Endothelial cell of umbilical vein (primary cell): ENCODE measurements at regions not wholly inside any gene's neighbourhood (a gene's known extent, or its start where the extent isn't known, plus 50 kb on each side); places are given as distances from the start of the nearest gene placed in this dataset.

ENCODE experiments used
- BruUV-seq: library from RNA; stranded (reverse); fragments of 400-500 nt; replicated peaks from 2 replicates; lab custom pipeline; 2021; lab: Mats Ljungman, UMichigan
- CTCF ChIA-PET: fragments of 300-600, 350-600 bp; sonication (Branson Sonifier 250); formaldehyde crosslinking; loops from one replicate; lab custom pipeline; 2021; ENCODE audit warnings: antibody characterized with exemption, inconsistent platforms; lab: Charles Lee
- POLR2A ChIA-PET: fragments of 300-600, 350-600 bp; sonication (Branson Sonifier 250); formaldehyde crosslinking; loops from one replicate; lab custom pipeline; 2021; ENCODE audit warnings: antibody characterized with exemption, inconsistent platforms; lab: Charles Lee
- DNase-seq: peaks from one replicate; pipeline ENCODE4 v3.0.0-alpha.2; 2011; ENCODE audit warnings: low read depth, low spot score
- FAIRE-seq: peaks from 2 replicates; lab custom pipeline; 2011; peaks lifted over from hg19 to GRCh38; lab: Jason Lieb, UNC
- H2AFZ ChIP-seq: 2 replicates; pipeline ENCODE4 v1.6.0; 2012; ENCODE audit warnings: low read depth, low read length, control low read depth, inconsistent platforms
- H3K27ac ChIP-seq: 2 replicates; pipeline ENCODE4 v1.5.1; 2011; ENCODE audit warnings: low read depth, mild to moderate bottlenecking, control low read depth, low read length, moderate library complexity; ENCODE audit not compliant: insufficient read depth
- H3K27me3 ChIP-seq, 2 experiments: 2 replicates each; pipeline versions ENCODE4 v1.6.0 to v1.6.1; 2011; ENCODE audit warnings: low read length in 2 of 2, mixed read lengths in 1 of 2; ENCODE audit not compliant: control insufficient read depth in 2 of 2, insufficient read depth in 2 of 2
- H3K36me3 ChIP-seq, 2 experiments: 2 replicates in 1 of 2; 3 replicates in 1 of 2; pipeline ENCODE4 v1.5.1; 2011; ENCODE audit warnings: low read length in 2 of 2, mild to moderate bottlenecking in 1 of 2, moderate library complexity in 1 of 2; ENCODE audit not compliant: control insufficient read depth in 2 of 2, insufficient read depth in 2 of 2; ENCODE audit errors: extremely low read depth in 1 of 2
- H3K4me1 ChIP-seq: 3 replicates; pipeline ENCODE4 v1.5.1; 2011; ENCODE audit warnings: mild to moderate bottlenecking, low read length; ENCODE audit not compliant: control insufficient read depth, insufficient read depth; ENCODE audit errors: extremely low read depth
- H3K4me2 ChIP-seq: 2 replicates; pipeline ENCODE4 v1.6.1; 2011; ENCODE audit warnings: low read length, control low read depth, mixed read lengths; ENCODE audit not compliant: insufficient read depth
- H3K4me3 ChIP-seq, 3 experiments: fragments of 200-600 bp in 1 of 3; sonication (generic), shearing (Covaris generic) in 1 of 3; replicated peaks in 1 of 3; 2 replicates each; pipeline ENCODE4 v1.5.1; 2011 to 2016; ENCODE audit warnings: control low read depth in 3 of 3, low read length in 3 of 3, mild to moderate bottlenecking in 2 of 3, inconsistent platforms in 1 of 3, low read depth in 1 of 3, moderate library complexity in 1 of 3; ENCODE audit not compliant: insufficient read depth in 1 of 3
- H3K79me2 ChIP-seq: 2 replicates; pipeline ENCODE4 v1.6.0; 2012; ENCODE audit warnings: low read length, inconsistent platforms; ENCODE audit not compliant: control insufficient read depth, insufficient read depth
- H3K9ac ChIP-seq: replicated peaks from 2 replicates; pipeline ENCODE3; 2011; ENCODE audit warnings: low read length, control low read depth; ENCODE audit not compliant: insufficient read depth; ENCODE audit errors: extremely low read depth
- H3K9me1 ChIP-seq: replicated peaks from 3 replicates; pipeline ENCODE4 v1.6.0; 2011; ENCODE audit warnings: mild to moderate bottlenecking, low read length; ENCODE audit not compliant: control insufficient read depth, insufficient read depth; ENCODE audit errors: extremely low read depth
- H3K9me3 ChIP-seq: replicated peaks from 2 replicates; pipeline ENCODE4 v1.5.1; 2012; ENCODE audit warnings: low read length, inconsistent platforms; ENCODE audit not compliant: control insufficient read depth, insufficient read depth
- H4K20me1 ChIP-seq: replicated peaks from 2 replicates; pipeline ENCODE3; 2011; ENCODE audit warnings: mild to moderate bottlenecking, low read length; ENCODE audit not compliant: control insufficient read depth, insufficient read depth; ENCODE audit errors: extremely low read depth
- CTCF ChIP-seq, 2 donors: IDR thresholded peaks; 1 replicate in 1 of 2; 2 replicates in 1 of 2; pipeline ENCODE4 v1.5.1; 2011; ENCODE audit warnings: low read length in 2 of 2, mild to moderate bottlenecking in 2 of 2, moderate library complexity in 2 of 2, control low read depth in 1 of 2, inconsistent platforms in 1 of 2, low read depth in 1 of 2; ENCODE audit not compliant: insufficient read depth in 1 of 2; ENCODE audit errors: extremely low read depth in 1 of 2
- EZH2 ChIP-seq: IDR thresholded peaks from 2 replicates; pipeline ENCODE4 v1.6.1; 2012; ENCODE audit warnings: borderline replicate concordance, low read depth, mild to moderate bottlenecking, moderate library complexity, low read length, inconsistent platforms; ENCODE audit not compliant: severe bottlenecking
- FOS ChIP-seq: IDR thresholded peaks from 2 replicates; pipeline ENCODE4 v1.6.1; 2011; ENCODE audit warnings: mild to moderate bottlenecking, low read length, moderate library complexity, borderline replicate concordance; ENCODE audit not compliant: insufficient read depth
- GATA2 ChIP-seq: IDR thresholded peaks from 2 replicates; pipeline ENCODE4 v1.7.0; 2011; ENCODE audit warnings: low read depth, mild to moderate bottlenecking, moderate library complexity, mixed read lengths, low read length; ENCODE audit not compliant: insufficient read length, insufficient read depth
- JUN ChIP-seq: IDR thresholded peaks from 2 replicates; pipeline ENCODE4 v1.6.1; 2011; ENCODE audit warnings: borderline replicate concordance, low read depth; ENCODE audit not compliant: insufficient read length, insufficient read depth
- MAX ChIP-seq: IDR thresholded peaks from 2 replicates; pipeline ENCODE4 v1.6.1; 2011; ENCODE audit not compliant: insufficient read depth, insufficient read length
- MYC ChIP-seq: IDR thresholded peaks from one replicate; pipeline ENCODE4 v1.6.1; 2011; ENCODE audit warnings: mild to moderate bottlenecking, low read depth, low read length
- POLR2A ChIP-seq: IDR thresholded peaks from 2 replicates; pipeline ENCODE4 v1.6.1; 2012; ENCODE audit warnings: low read depth, mild to moderate bottlenecking, control low read depth, low read length
- POLR2AphosphoS5 ChIP-seq: IDR thresholded peaks from 2 replicates; pipeline ENCODE4 v1.6.1; 2012; ENCODE audit warnings: low read depth, mild to moderate bottlenecking, control low read depth, low read length, moderate library complexity; ENCODE audit not compliant: insufficient read depth
- dilution Hi-C: fragments of 300-500 bp; cut with MboI; formaldehyde crosslinking; loops from one replicate; pipeline ENCODE4 v1.15.0; 2019; ENCODE audit warnings: low sequenced_read_pairs; ENCODE audit not compliant: extremely low pct_ligation_motif_present
- intact Hi-C: fragments of 100-400 bp; cut with micrococcal nuclease; formaldehyde crosslinking; loops from one replicate; pipeline ENCODE4 v1.10.0; 2022

GRCh38 chr16:65487231-65487630 is 365.4 kb upstream of the CDH11 start:
- BruUV-seq: no TSS peak
- TF ChIP-seq MAX (no peak), CTCF (IDR thresholded peaks at IDR 0.05; ENCODE audit: extremely low read depth in 1 of 2, insufficient read depth in 1 of 2, low read depth in 1 of 2, low read length in 2 of 2) (no peak), POLR2AphosphoS5 (no peak), MYC (no peak), FOS (no peak), GATA2 (no peak), JUN (no peak), POLR2A (no peak), EZH2 (no peak)
- POLR2A ChIA-PET: no interaction called here
- CTCF ChIA-PET: no interaction called here
- Histone ChIP-seq H3K27me3 (no peaks in the 10 kb centered on the region), H3K79me2 (no peaks in the 10 kb centered on the region), H3K36me3 (no peaks in the 10 kb centered on the region), H3K9ac (no peak overlapping the region), H3K27ac (no peak overlapping the region), H2AFZ (no peak overlapping the region), H3K9me3 (no peaks in the 10 kb centered on the region), H3K4me3 (no peak overlapping the region), H3K9me1 (no peaks in the 10 kb centered on the region), H4K20me1 (no peaks in the 10 kb centered on the region), H3K4me2 (no peak overlapping the region), H3K4me1 (no peaks in the 10 kb centered on the region)
- intact Hi-C loops (no loop called here), dilution Hi-C loops (no loop called here)
- no peak for FAIRE-seq
- DNase-seq: no peak
